Cardiac septum (tissue), 1 donor: ENCODE measurements at regions not wholly inside any gene's neighbourhood (a gene's known extent, or its start where the extent isn't known, plus 50 kb on each side); places are given as distances from the start of the nearest gene placed in this dataset.
"Not testable (repeated sequence)": the region's sequence is repeated elsewhere in the genome, so short reads cannot be mapped to it uniquely, and the experiment has no call there.

Experiments used
- DNase-seq: peaks from one replicate; pipeline ENCODE4 v3.0.0-alpha.2; 2020; ENCODE audit warnings: low spot score
- intact Hi-C: fragments of 100-400 bp; cut with DNase I; formaldehyde crosslinking; loops from one replicate; pipeline ENCODE4 v1.14.0; 2022
- donor health status: DM: no; HTN: no; CAD: no.

- intact Hi-C loops = no loop called here
- no peak for DNase-seq
Observed at GRCh38 chr9:11595756-11596155, 983.0 kb upstream of the PTPRD start.

GRCh38 chr9:11618241-11618805, 1005.5 kb upstream of the PTPRD start:
- intact Hi-C loops = no loop called here
- DNase-seq = peak; percentile 71

DNA sequence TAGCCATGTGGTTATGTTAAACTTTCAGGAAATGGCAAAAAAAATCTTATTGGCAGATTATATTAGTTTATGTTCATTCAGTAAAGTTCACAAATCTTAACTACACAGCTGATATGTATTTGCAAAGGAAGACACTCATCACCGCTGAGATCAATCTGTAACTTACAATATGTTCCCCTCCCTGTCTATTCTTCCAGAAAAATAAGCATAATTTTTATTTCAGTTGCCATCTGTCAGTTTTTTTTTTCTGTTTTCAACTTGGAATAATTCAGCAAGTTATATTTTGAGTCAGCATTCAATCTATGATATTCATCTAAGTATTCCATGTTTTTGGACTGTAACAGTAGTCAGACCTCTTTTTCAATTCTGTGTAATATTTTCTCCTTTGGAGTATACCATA, 1019.9 kb upstream of the PTPRD start:
- no peak for DNase-seq
- intact Hi-C loops = no loop called here

- DNase-seq = no peak
- intact Hi-C loops = no loop called here
Observed at GRCh38 chr9:11646831-11647230, 1034.0 kb upstream of the PTPRD start.

- no peak for DNase-seq
- intact Hi-C loops = no loop called here
Observed at GRCh38 chr9:11653867-11654266, 1039.3 kb upstream of the TYRP1 start.

GRCh38 chr9:11663913-11664312, 1029.3 kb upstream of the TYRP1 start:
- intact Hi-C loops = no loop called here
- no peak for DNase-seq

DNA sequence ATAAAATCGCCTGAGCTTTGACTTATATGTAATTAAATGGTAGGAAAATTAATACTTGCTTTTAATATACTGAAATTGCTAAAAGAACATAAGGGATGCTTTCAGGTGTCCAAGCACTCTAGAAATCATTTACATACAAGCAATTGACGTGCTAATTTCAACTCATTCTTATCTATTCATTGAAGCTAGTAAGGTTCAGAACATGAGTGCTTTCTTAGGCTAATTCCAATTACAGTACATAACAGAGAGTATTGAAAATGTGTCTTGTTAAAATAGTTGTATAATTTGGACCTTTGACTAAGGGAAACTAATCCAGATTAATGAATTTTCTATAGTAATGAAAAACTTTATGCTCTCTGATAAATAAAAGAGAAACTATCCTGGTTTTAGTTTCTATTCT, 1016.4 kb upstream of the TYRP1 start:
- DNase-seq = no peak
- intact Hi-C loops = no loop called here

DNA sequence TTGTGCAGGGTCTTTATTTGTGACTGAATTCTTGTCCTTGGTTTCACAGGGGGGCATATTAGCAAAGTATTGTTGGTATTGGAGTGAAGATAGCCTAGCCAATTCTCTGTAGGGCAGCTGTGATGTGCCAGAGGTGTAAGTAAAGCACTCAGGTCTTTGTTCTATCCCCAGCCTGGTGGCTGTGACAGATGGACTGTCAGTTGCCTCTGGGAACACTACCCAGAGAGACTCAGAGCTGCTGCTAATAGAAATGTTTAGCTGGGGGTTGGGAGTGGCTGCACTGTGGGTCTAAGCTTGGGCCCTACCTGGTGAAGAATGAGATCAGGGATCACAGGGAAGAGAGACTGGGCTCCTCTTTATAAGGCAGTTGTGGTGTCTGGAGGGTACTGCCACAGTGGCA, 1006.5 kb upstream of the TYRP1 start:
- intact Hi-C loops = no loop called here
- DNase-seq = no peak

GRCh38 chr9:11697126-11697525, 996.1 kb upstream of the TYRP1 start:
- intact Hi-C loops = no loop called here
- no peak for DNase-seq

GRCh38 chr9:11701706-11702105, 991.5 kb upstream of the TYRP1 start:
- no peak for DNase-seq
- intact Hi-C loops = no loop called here

- intact Hi-C loops = no loop called here
- no peak for DNase-seq
Observed at GRCh38 chr9:11702548-11702947, 990.6 kb upstream of the TYRP1 start.

DNA sequence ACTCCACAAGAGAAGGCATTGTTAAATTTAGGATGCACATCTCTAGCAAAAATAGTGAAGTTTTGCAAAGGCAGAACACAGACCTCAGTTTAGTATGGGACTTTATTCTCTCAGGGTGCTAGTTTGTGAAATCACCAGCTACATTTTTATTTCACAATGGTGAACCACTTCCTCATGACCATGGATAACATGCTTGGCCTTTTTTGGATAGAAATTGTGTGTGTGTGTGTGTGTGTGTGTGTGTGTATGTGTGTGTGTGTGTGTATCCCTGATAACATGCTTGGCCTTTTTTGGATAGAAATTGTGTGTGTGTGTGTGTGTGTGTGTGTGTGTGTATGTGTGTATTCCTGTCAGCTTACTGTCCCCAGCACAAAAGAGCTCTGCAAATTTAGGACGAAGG, 989.0 kb upstream of the TYRP1 start:
- intact Hi-C loops, DNase-seq: not testable (repeated sequence)

DNA sequence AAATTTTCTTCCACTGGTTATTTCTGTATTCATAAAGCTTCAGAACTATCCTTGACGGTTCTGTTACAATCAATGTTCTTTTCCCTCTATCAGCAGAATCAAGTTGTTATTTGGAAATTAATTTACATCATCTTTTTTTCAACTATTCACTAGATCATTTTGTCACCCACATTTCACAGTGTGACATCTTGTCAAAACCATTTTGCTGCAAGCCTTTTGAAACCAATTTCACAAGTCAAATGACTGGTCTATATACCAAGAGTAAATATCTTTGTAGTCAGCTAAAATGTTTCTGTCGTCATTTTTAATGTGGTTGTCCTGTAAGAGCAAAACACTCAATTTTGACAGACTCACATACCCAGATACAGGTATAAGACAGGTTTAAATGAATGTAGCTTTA, 984.3 kb upstream of the TYRP1 start:
- intact Hi-C loops = no loop called here
- no peak for DNase-seq

DNA sequence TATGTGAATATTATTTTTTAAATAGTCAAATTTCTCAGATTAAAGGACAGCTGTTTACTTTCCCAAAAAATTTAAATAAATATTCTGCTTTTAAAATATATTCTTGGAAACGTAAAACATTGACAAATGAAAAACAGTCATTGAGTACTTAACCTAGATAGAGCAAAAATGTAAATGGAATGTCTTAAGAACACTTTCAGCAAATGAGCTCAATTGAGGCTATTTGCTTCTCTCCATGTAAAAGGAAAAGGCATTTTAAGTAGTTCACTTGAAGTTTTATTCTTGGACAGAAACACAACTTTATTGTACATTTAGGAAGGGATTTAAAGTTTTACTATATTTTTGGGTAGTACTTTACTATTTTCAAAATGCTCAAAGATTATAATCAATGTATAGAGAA, 983.6 kb upstream of the TYRP1 start:
- DNase-seq = no peak
- intact Hi-C loops = no loop called here

DNA sequence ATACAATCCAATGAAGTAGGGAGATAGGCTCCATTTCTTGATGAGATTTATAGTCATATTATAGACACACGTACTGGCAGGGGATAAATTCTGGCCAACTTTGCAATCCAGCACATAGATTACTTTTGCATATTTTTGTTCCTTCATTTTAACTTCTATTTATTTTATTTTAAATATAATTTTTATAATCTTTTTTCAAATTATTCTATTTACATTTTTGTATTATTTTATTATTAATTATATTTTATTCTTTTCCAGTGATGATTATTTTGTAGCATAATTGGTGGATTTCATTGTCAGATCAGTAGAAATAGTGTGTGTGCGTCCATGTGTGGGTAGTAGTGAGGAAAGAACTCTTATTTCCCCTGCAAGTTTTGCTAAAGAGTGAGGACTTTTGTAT, 980.1 kb upstream of the TYRP1 start:
- no peak for DNase-seq
- intact Hi-C loops = no loop called here

- no peak for DNase-seq
- intact Hi-C loops = no loop called here
Observed at GRCh38 chr9:11722957-11723356, 970.2 kb upstream of the TYRP1 start.

- DNase-seq = no peak
- intact Hi-C loops = no loop called here
Observed at GRCh38 chr9:11726659-11727058, 966.5 kb upstream of the TYRP1 start.

DNA sequence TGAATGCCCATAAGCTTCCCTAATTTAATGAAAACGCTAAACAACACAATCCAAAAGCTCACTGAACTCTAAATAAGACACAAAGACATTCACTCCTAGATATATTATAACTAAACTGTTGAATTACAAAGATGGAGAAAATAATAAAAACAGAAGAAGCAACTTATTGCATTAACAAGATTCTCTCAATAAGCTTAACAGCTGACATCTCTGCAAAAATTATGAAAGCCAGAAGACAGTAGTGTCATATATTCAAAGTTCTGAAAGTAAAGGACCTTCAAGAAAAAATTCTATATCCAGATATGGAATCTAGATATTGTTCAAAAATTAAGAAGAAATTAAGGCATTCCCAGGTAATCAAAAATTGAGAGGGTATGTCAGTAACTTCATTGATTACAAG, 957.8 kb upstream of the TYRP1 start:
- intact Hi-C loops = no loop called here
- no peak for DNase-seq

- intact Hi-C loops = no loop called here
- DNase-seq = no peak
Observed at GRCh38 chr9:11742471-11742870, 950.7 kb upstream of the TYRP1 start.

GRCh38 chr9:11743356-11743755, 949.8 kb upstream of the TYRP1 start:
- no peak for DNase-seq
- intact Hi-C loops = no loop called here

- no peak for DNase-seq
- intact Hi-C loops = no loop called here
Observed at GRCh38 chr9:11749396-11749795, 943.8 kb upstream of the TYRP1 start.

- DNase-seq = no peak
Observed at GRCh38 chr9:11755951-11756350, 937.2 kb upstream of the TYRP1 start.

More at GRCh38 chr9:11755951-11756350, 937.2 kb upstream of the TYRP1 start:
- intact Hi-C loops = no loop called here
